ENCODE measurements at regions not wholly inside any gene's neighbourhood (a gene's known extent, or its start where the extent isn't known, plus 50 kb on each side); places are given as distances from the start of the nearest gene placed in this dataset.

DNA sequence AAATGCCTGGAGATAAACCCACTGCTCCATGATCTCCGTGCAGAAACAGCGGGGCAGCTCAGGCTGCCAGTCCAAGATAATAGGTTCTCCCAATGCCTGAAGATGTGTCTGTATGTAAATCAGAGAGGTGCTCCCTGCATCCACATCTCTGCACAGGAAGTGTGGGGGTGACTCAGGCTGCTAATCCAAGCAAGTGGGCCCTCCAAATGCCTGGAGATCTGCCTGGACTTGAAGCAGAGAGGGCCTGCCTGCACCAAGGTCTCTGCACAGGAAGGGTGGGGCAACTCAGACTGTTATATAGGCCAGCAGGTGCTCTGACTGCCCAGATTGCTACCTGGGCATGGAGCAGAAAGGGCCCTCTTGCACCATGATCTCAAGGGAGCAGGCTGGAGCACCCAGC, 504.7 kb downstream of the LRFN5 start:
- Histone ChIP-seq H3K4me3 (no peak overlapping the region), H3K9me3 (peaks cover 0 to 15% (median 0%) of the 10 kb centered on the region in 3 donors), H3K27me3 (no peaks in the 10 kb centered on the region), H3K36me3 (no peaks in the 10 kb centered on the region), H3K27ac (no peak overlapping the region), H3K4me1 (no peaks in the 10 kb centered on the region)
- ATAC-seq, result no peak
- no CpG with 5 or more reads among the region's 2 CpGs for WGBS, 2 donors (ENCODE audit: low coverage in 1 of 2)
- TF ChIP-seq EP300 (IDR thresholded peaks at IDR 0.05) (no peak), POLR2AphosphoS5 (IDR thresholded peaks at IDR 0.05) (no peak), POLR2A (IDR thresholded peaks at IDR 0.05) (no peak)
- TF ChIP-seq, protein P1, sequence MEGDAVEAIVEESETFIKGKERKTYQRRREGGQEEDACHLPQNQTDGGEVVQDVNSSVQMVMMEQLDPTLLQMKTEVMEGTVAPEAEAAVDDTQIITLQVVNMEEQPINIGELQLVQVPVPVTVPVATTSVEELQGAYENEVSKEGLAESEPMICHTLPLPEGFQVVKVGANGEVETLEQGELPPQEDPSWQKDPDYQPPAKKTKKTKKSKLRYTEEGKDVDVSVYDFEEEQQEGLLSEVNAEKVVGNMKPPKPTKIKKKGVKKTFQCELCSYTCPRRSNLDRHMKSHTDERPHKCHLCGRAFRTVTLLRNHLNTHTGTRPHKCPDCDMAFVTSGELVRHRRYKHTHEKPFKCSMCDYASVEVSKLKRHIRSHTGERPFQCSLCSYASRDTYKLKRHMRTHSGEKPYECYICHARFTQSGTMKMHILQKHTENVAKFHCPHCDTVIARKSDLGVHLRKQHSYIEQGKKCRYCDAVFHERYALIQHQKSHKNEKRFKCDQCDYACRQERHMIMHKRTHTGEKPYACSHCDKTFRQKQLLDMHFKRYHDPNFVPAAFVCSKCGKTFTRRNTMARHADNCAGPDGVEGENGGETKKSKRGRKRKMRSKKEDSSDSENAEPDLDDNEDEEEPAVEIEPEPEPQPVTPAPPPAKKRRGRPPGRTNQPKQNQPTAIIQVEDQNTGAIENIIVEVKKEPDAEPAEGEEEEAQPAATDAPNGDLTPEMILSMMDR (IDR thresholded peaks at IDR 0.05), result no peak

DNA sequence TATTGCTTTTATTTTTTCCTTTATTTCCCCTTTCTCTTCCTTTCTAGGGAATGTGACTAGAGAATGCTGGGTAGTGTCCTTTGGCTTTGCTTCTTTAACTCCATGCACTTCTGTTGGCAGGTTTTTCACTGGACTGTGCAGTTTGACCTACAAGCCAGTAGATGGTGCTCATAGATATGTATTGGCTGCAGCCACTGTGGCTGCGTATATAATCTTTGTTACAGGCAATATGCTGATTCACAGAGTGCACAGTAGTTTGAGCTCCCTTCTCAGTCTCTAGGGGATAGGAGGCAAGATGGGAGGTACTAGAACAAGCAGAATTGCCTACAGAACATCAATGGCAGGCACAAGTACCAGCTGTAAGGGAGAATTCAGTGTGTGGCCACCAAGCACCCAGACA, 503.5 kb downstream of the LRFN5 start:
- TF ChIP-seq EP300 (IDR thresholded peaks at IDR 0.05), result no peak
- TF ChIP-seq, protein P1 (IDR thresholded peaks at IDR 0.05), result peak in 3 of 4 experiments; percentile 10 to 42 (median 20)
- TF ChIP-seq POLR2AphosphoS5 (IDR thresholded peaks at IDR 0.05), result no peak
- no peaks in the 10 kb centered on the region for H3K4me1 ChIP-seq
- no peak overlapping the region for H3K4me3 ChIP-seq
- ATAC-seq, result no peak
- peaks cover 0 to 15% (median 0%) of the 10 kb centered on the region in 3 donors for H3K9me3 ChIP-seq
- H3K36me3 ChIP-seq, result no peaks in the 10 kb centered on the region
- 100% methylated on average over 1 of the region's 1 CpG; no CpG with 5 or more reads in 1 of the 2 donors for WGBS, 2 donors (ENCODE audit: low coverage in 1 of 2)
- H3K27ac ChIP-seq, result no peak overlapping the region
- H3K27me3 ChIP-seq, result no peaks in the 10 kb centered on the region

DNA sequence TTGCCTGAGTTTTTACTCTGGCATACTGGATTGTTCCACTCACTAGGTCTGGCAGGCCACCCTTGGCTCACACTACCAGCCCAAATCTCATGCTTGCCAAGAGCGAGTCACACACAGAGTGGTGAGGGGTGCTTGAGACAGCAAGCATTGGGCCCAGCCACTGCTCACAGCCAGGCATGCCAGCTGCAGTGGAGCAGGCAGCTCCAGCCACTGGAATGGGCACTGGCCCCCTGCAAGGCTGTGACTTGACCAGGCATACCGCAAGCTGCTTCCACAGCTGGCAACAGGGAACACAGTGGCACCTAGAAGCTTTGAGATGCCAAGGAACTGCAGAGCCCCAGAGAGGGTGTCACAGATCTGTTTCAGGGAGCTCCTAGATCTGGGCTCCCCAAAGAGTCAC, 488.5 kb downstream of the LRFN5 start:
- no peaks in the 10 kb centered on the region for H3K36me3 ChIP-seq
- no peaks in the 10 kb centered on the region for H3K9me3 ChIP-seq
- TF ChIP-seq EP300 (IDR thresholded peaks at IDR 0.05) (no peak), POLR2A (IDR thresholded peaks at IDR 0.05) (no peak), POLR2AphosphoS5 (IDR thresholded peaks at IDR 0.05) (no peak)
- TF ChIP-seq, protein P1 (IDR thresholded peaks at IDR 0.05), result no peak
- no peak overlapping the region for H3K4me3 ChIP-seq
- WGBS, 2 donors (ENCODE audit: low coverage in 1 of 2), result no CpG with 5 or more reads among the region's 2 CpGs
- no peak overlapping the region for H3K27ac ChIP-seq
- H3K4me1 ChIP-seq, result no peaks in the 10 kb centered on the region
- ATAC-seq, result peak; percentile 34
- no peaks in the 10 kb centered on the region for H3K27me3 ChIP-seq

DNA sequence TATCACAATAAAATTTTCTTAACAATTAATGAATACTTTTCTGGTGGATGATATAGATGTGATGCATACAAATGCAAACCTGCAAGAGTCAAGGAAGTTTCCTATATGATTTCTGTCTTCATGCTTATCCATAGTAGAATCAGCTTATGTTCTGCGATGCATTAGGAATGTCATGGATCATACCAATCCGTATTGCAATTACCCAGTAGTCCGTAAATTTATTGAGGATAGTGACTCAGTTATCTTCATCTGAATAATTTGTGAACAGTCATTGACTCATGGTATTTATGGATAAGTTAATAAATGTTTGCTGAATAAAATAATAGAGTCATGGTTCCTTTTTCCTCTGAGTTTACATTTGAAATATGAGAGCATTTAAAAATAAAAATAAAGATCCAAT, 483.4 kb downstream of the LRFN5 start:
- ATAC-seq, result no peak
- WGBS, 2 donors (ENCODE audit: low coverage in 1 of 2), result 74 to 95% methylated on average over 3 of the region's 3 CpGs

DNA sequence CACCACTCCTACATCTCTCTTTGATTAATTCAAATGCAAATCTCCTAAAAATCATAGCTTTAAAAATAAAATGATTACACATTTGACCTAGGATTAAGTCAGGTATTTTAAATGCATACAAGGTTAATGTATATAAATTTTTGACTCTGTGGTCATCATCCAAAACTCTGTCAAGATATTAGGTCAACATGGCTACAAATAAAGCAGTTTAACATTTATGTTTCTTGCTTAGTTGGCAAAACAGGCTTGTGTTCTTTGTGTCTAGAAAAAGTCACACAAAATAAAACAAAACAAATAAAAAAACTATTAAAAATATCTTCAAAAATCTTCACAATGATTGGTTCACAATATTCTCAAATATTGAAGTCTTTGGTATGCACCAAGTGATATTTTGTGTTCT, 473.2 kb downstream of the LRFN5 start:
- no peaks in the 10 kb centered on the region for H3K4me1 ChIP-seq

More for the DNA sequence above, 483.4 kb downstream of the LRFN5 start:
- H3K9me3 ChIP-seq, result no peaks in the 10 kb centered on the region
- no peak overlapping the region for H3K27ac ChIP-seq
- no peak for TF ChIP-seq EP300 (IDR thresholded peaks at IDR 0.05)
- TF ChIP-seq, protein P1 (IDR thresholded peaks at IDR 0.05), result no peak
- TF ChIP-seq POLR2AphosphoS5 (IDR thresholded peaks at IDR 0.05), result no peak
- no peak for TF ChIP-seq POLR2A (IDR thresholded peaks at IDR 0.05)
- H3K4me3 ChIP-seq, result no peak overlapping the region
- no peaks in the 10 kb centered on the region for H3K36me3 ChIP-seq
- H3K27me3 ChIP-seq, result no peaks in the 10 kb centered on the region
- no peaks in the 10 kb centered on the region for H3K4me1 ChIP-seq

More for the DNA sequence above, 473.2 kb downstream of the LRFN5 start:
- H3K27ac ChIP-seq, result no peak overlapping the region
- ATAC-seq, result no peak
- H3K9me3 ChIP-seq, result no peaks in the 10 kb centered on the region
- no peaks in the 10 kb centered on the region for H3K27me3 ChIP-seq
- H3K36me3 ChIP-seq, result no peaks in the 10 kb centered on the region
- no peak overlapping the region for H3K4me3 ChIP-seq
- no peak for TF ChIP-seq EP300 (IDR thresholded peaks at IDR 0.05)
- no peak for TF ChIP-seq POLR2AphosphoS5 (IDR thresholded peaks at IDR 0.05)
- TF ChIP-seq, protein P1 (IDR thresholded peaks at IDR 0.05), result no peak
- TF ChIP-seq POLR2A (IDR thresholded peaks at IDR 0.05), result no peak

Measured in gastroesophageal sphincter (tissue), 4 donors.